SKM-1 (cell line): ENCODE measurements at regions not wholly inside any gene's neighbourhood (a gene's known extent, or its start where the extent isn't known, plus 50 kb on each side); places are given as distances from the start of the nearest gene placed in this dataset.

Experiments used
- DNase-seq: peaks from one replicate; lab custom pipeline; 2025; ENCODE audit not compliant: unreplicated experiment; lab: John Stamatoyannopoulos, UW

- DNase-seq, result no peak
These were observed 139.9 kb upstream of the PLET1 start for GRCh38 chr11:112400476-112401014.

GRCh38 chr11:112401036-112401769 lies 140.5 kb upstream of the PLET1 start:
- DNase-seq, result no peak

- DNase-seq, result no peak
These were observed 142.8 kb upstream of the PLET1 start for GRCh38 chr11:112403432-112403831.

GRCh38 chr11:112404112-112404511 lies 143.5 kb upstream of the PLET1 start:
- no peak for DNase-seq

- DNase-seq, result no peak
These were observed 147.9 kb upstream of the PLET1 start for GRCh38 chr11:112408517-112408916.

GRCh38 chr11:112410325-112410724 lies 149.7 kb upstream of the PLET1 start:
- no peak for DNase-seq

GRCh38 chr11:112412383-112412782 lies 151.7 kb upstream of the PLET1 start:
- no peak for DNase-seq

- no peak for DNase-seq
These were observed 156.7 kb upstream of the PLET1 start for GRCh38 chr11:112417339-112417738.

- no peak for DNase-seq
These were observed 157.8 kb upstream of the PLET1 start for GRCh38 chr11:112418438-112418837.

- no peak for DNase-seq
These were observed 161.2 kb upstream of the PLET1 start for GRCh38 chr11:112421879-112422278.

GRCh38 chr11:112425121-112425520 lies 164.5 kb upstream of the PLET1 start:
- DNase-seq, result no peak

GRCh38 chr11:112437096-112437495 lies 176.4 kb upstream of the PLET1 start:
- DNase-seq, result no peak

- no peak for DNase-seq
These were observed 179.0 kb upstream of the PLET1 start for GRCh38 chr11:112439614-112440013.

- no peak for DNase-seq
These were observed 179.9 kb upstream of the PLET1 start for GRCh38 chr11:112440518-112440917.

- DNase-seq, result no peak
These were observed 187.5 kb upstream of the PLET1 start for GRCh38 chr11:112448168-112448567.

GRCh38 chr11:112448806-112449205 lies 188.1 kb upstream of the PLET1 start:
- no peak for DNase-seq

GRCh38 chr11:112451250-112451649 lies 190.6 kb upstream of the PLET1 start:
- no peak for DNase-seq

- no peak for DNase-seq
These were observed 193.2 kb upstream of the PLET1 start for GRCh38 chr11:112453601-112454577.

- no peak for DNase-seq
These were observed 194.2 kb upstream of the PLET1 start for GRCh38 chr11:112454841-112455240.

- no peak for DNase-seq
These were observed 195.1 kb upstream of the PLET1 start for GRCh38 chr11:112455791-112456190.

GRCh38 chr11:112457532-112457931 lies 196.9 kb upstream of the PLET1 start:
- no peak for DNase-seq

GRCh38 chr11:112459001-112459400 lies 198.3 kb upstream of the PLET1 start:
- DNase-seq, result no peak
